ENCODE measurements at regions not wholly inside any gene's neighbourhood (a gene's known extent, or its start where the extent isn't known, plus 50 kb on each side); places are given as distances from the start of the nearest gene placed in this dataset.

- DNase-seq = peak; percentile 48
These were observed 52.7 kb upstream of the CTLA4 start for GRCh38 chr2:203814661-203815540.

- DNase-seq = no peak
These were observed 52.1 kb upstream of the CTLA4 start for GRCh38 chr2:203815541-203815898.

- no peak for DNase-seq
These were observed 50.4 kb upstream of the CTLA4 start for GRCh38 chr2:203817147-203817546.
